ENCODE measurements at regions not wholly inside any gene's neighbourhood (a gene's known extent, or its start where the extent isn't known, plus 50 kb on each side); places are given as distances from the start of the nearest gene placed in this dataset.

DNA sequence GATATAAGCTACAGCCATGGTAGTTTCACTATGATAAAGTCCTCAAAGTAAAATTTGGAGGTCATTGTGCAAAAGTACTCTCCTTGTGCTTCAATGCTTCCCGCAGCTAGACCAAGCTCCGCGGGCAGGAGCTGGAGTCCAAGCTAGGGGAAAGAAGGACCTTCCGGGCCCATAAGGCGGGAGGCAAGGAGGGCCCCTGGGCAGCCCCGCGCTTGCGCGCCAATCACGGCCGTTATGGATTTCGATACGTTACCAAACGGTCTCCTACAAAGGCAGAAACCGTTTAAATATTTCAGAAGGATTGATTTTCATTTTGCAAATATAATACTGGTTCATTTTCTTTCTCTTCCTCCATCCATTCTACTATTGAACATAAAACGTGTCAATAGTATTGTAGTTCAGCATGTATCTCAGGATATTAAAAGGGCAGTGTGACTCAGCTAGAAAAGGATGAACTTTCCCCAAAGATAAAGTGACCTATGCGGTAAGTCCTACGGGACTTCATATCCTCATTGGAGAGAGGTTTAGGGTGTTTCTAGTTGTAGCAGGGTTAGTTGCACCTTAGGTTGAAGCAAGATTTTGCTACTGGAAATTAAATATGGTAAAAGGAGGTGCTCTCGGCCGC, 128.0 kb downstream of the KIF20B start:
- Histone ChIP-seq H3K4me3 (ENCODE audit: low read depth, low read length) (no peak overlapping the region), H2AFZ (no peak overlapping the region), H3K27me3 (ENCODE audit: control insufficient read depth, insufficient read depth, low read length) (no peaks in the 10 kb centered on the region), H3K27ac (no peak overlapping the region), H3K4me2 (ENCODE audit: low read length) (no peak overlapping the region), H3K36me3 (ENCODE audit: control insufficient read depth, insufficient read depth, low read length) (no peaks in the 10 kb centered on the region), H3K9ac (no peak overlapping the region), H3K9me3 (ENCODE audit: control insufficient read depth, low read length) (no peaks in the 10 kb centered on the region), H3K79me2 (no peaks in the 10 kb centered on the region), H3K4me1 (no peaks in the 10 kb centered on the region)
- TF ChIP-seq, protein P1, sequence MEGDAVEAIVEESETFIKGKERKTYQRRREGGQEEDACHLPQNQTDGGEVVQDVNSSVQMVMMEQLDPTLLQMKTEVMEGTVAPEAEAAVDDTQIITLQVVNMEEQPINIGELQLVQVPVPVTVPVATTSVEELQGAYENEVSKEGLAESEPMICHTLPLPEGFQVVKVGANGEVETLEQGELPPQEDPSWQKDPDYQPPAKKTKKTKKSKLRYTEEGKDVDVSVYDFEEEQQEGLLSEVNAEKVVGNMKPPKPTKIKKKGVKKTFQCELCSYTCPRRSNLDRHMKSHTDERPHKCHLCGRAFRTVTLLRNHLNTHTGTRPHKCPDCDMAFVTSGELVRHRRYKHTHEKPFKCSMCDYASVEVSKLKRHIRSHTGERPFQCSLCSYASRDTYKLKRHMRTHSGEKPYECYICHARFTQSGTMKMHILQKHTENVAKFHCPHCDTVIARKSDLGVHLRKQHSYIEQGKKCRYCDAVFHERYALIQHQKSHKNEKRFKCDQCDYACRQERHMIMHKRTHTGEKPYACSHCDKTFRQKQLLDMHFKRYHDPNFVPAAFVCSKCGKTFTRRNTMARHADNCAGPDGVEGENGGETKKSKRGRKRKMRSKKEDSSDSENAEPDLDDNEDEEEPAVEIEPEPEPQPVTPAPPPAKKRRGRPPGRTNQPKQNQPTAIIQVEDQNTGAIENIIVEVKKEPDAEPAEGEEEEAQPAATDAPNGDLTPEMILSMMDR (IDR thresholded peaks at IDR 0.05) = no peak

DNA sequence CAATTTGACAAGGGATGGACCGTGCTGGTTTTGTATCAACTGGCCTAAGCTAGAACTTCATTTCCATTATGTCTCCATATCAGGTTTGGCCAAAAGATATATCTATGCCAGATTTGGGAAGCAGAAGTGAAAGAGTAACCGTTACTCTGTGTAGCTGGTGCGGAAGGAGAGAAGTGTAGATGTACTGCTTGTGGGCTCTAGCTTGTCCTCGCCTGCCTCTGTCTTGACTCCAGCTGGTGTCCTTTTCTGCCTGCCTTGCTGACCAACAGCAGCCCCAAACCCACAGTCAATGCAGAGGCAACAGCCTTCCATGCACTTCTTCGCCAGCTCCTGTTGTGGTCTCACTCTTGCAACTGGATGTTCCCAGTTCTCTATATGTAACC, 128.5 kb downstream of the KIF20B start:
- Histone ChIP-seq H3K4me1 (no peaks in the 10 kb centered on the region), H3K36me3 (ENCODE audit: control insufficient read depth, insufficient read depth, low read length) (no peaks in the 10 kb centered on the region), H3K9me3 (ENCODE audit: control insufficient read depth, low read length) (no peaks in the 10 kb centered on the region), H2AFZ (no peak overlapping the region), H3K79me2 (no peaks in the 10 kb centered on the region), H3K9ac (no peak overlapping the region), H3K4me3 (ENCODE audit: low read depth, low read length) (no peak overlapping the region), H3K4me2 (ENCODE audit: low read length) (no peak overlapping the region), H3K27me3 (ENCODE audit: control insufficient read depth, insufficient read depth, low read length) (no peaks in the 10 kb centered on the region), H3K27ac (no peak overlapping the region)
- TF ChIP-seq, protein P1 (IDR thresholded peaks at IDR 0.05) = no peak

GRCh38 chr10:89830624-89831023, 129.2 kb downstream of the KIF20B start:
- Histone ChIP-seq H2AFZ (no peak overlapping the region), H3K9ac (no peak overlapping the region), H3K4me1 (no peaks in the 10 kb centered on the region), H3K9me3 (ENCODE audit: control insufficient read depth, low read length) (no peaks in the 10 kb centered on the region), H3K4me3 (ENCODE audit: low read depth, low read length) (no peak overlapping the region), H3K4me2 (ENCODE audit: low read length) (no peak overlapping the region), H3K27me3 (ENCODE audit: control insufficient read depth, insufficient read depth, low read length) (no peaks in the 10 kb centered on the region), H3K27ac (no peak overlapping the region), H3K79me2 (no peaks in the 10 kb centered on the region), H3K36me3 (ENCODE audit: control insufficient read depth, insufficient read depth, low read length) (no peaks in the 10 kb centered on the region)
- TF ChIP-seq, protein P1 (IDR thresholded peaks at IDR 0.05) = no peak

GRCh38 chr10:89836840-89837164, 135.4 kb downstream of the KIF20B start:
- Histone ChIP-seq H3K4me1 (no peaks in the 10 kb centered on the region), H3K9ac (no peak overlapping the region), H3K27me3 (ENCODE audit: control insufficient read depth, insufficient read depth, low read length) (no peaks in the 10 kb centered on the region), H3K27ac (no peak overlapping the region), H3K36me3 (ENCODE audit: control insufficient read depth, insufficient read depth, low read length) (no peaks in the 10 kb centered on the region), H3K4me2 (ENCODE audit: low read length) (peak overlapping the region; percentile 52), H3K4me3 (ENCODE audit: low read depth, low read length) (no peak overlapping the region), H2AFZ (peak overlapping the region; percentile 80), H3K9me3 (ENCODE audit: control insufficient read depth, low read length) (no peaks in the 10 kb centered on the region), H3K79me2 (no peaks in the 10 kb centered on the region)
- TF ChIP-seq, protein P1 (IDR thresholded peaks at IDR 0.05) = no peak

Measured in parathyroid adenoma (tissue), 2 donors.